ENCODE measurements at regions not wholly inside any gene's neighbourhood (a gene's known extent, or its start where the extent isn't known, plus 50 kb on each side); places are given as distances from the start of the nearest gene placed in this dataset.
"Not testable (repeated sequence)": the region's sequence is repeated elsewhere in the genome, so short reads cannot be mapped to it uniquely, and the experiment has no call there.

- DNase-seq, result no peak
Observed at GRCh38 chr18:43341014-43341413, 63.7 kb upstream of the SYT4 start.

GRCh38 chr18:43350176-43350575 is 72.9 kb upstream of the SYT4 start:
- no peak for DNase-seq

- no peak for DNase-seq
Observed at GRCh38 chr18:43364535-43364934, 87.2 kb upstream of the SYT4 start.

GRCh38 chr18:43367895-43368294 is 90.6 kb upstream of the SYT4 start:
- DNase-seq, result no peak

- not testable (repeated sequence) for DNase-seq
Observed at GRCh38 chr18:43369311-43369710, 92.0 kb upstream of the SYT4 start.

GRCh38 chr18:43372773-43373172 is 95.5 kb upstream of the SYT4 start:
- no peak for DNase-seq

- no peak for DNase-seq
Observed at GRCh38 chr18:43380104-43380672, 102.9 kb upstream of the SYT4 start.

GRCh38 chr18:43382641-43383403 is 105.5 kb upstream of the SYT4 start:
- no peak for DNase-seq

GRCh38 chr18:43389163-43389562 is 111.9 kb upstream of the SYT4 start:
- no peak for DNase-seq

- DNase-seq, result no peak
Observed at GRCh38 chr18:43392168-43392567, 114.9 kb upstream of the SYT4 start.

- peak; percentile 40 for DNase-seq
Observed at GRCh38 chr18:43393174-43393573, 115.9 kb upstream of the SYT4 start.

GRCh38 chr18:43396266-43396665 is 119.0 kb upstream of the SYT4 start:
- no peak for DNase-seq

GRCh38 chr18:43398601-43399000 is 121.3 kb upstream of the SYT4 start:
- DNase-seq, result no peak

- no peak for DNase-seq
Observed at GRCh38 chr18:43405097-43405496, 127.8 kb upstream of the SYT4 start.

- no peak for DNase-seq
Observed at GRCh38 chr18:43414006-43414405, 136.7 kb upstream of the SYT4 start.

- no peak for DNase-seq
Observed at GRCh38 chr18:43420091-43420490, 142.8 kb upstream of the SYT4 start.

GRCh38 chr18:43420950-43421349 is 143.7 kb upstream of the SYT4 start:
- DNase-seq, result no peak

GRCh38 chr18:43422518-43422917 is 145.2 kb upstream of the SYT4 start:
- DNase-seq, result no peak

- no peak for DNase-seq
Observed at GRCh38 chr18:43435851-43436250, 158.6 kb upstream of the SYT4 start.

- DNase-seq, result no peak
Observed at GRCh38 chr18:43442131-43442530, 164.8 kb upstream of the SYT4 start.

- DNase-seq, result no peak
Observed at GRCh38 chr18:43442571-43442970, 165.3 kb upstream of the SYT4 start.

GRCh38 chr18:43465483-43465882 is 188.2 kb upstream of the SYT4 start:
- DNase-seq, result no peak

GRCh38 chr18:43471873-43472272 is 194.6 kb upstream of the SYT4 start:
- no peak for DNase-seq

- DNase-seq, result no peak
Observed at GRCh38 chr18:43481069-43481468, 203.8 kb upstream of the SYT4 start.

GRCh38 chr18:43482136-43482535 is 204.8 kb upstream of the SYT4 start:
- DNase-seq, result no peak

Measured in femur (tissue), 1 donor.